CD4-positive, alpha-beta T cell (primary cell): ENCODE measurements at regions not wholly inside any gene's neighbourhood (a gene's known extent, or its start where the extent isn't known, plus 50 kb on each side); places are given as distances from the start of the nearest gene placed in this dataset.

Experiments
- ATAC-seq: fragments of 200-7000 bp; cut with Tn5 transposase; one replicate; pipeline ENCODE4 v1.10.0; 2022; ENCODE audit warnings: mild to moderate bottlenecking; ENCODE audit not compliant: poor library complexity
- CTCF ChIA-PET: fragments of 350-600 bp; sonication (Branson Sonifier 250); formaldehyde crosslinking; loops from one replicate; lab custom pipeline; 2021; ENCODE audit warnings: antibody characterized with exemption, inconsistent platforms; lab: Charles Lee
- POLR2A ChIA-PET: fragments of 350-600 bp; sonication (Branson Sonifier 250); formaldehyde crosslinking; loops from one replicate; lab custom pipeline; 2021; ENCODE audit warnings: antibody characterized with exemption, inconsistent platforms; lab: Charles Lee
- DNase-seq, 14 experiments: peaks; one replicate each; pipeline ENCODE4 v3.0.0-alpha.2; 2013 to 2020; ENCODE audit warnings: mixed read lengths in 2 of 14
- H3K27ac ChIP-seq, 2 donors: one replicate each; pipeline versions ENCODE4 v1.5.1 to v1.7.0; 2013; ENCODE audit warnings: low read length in 2 of 2, low read depth in 1 of 2, mild to moderate bottlenecking in 1 of 2
- H3K27me3 ChIP-seq, 2 experiments: 1 replicate in 1 of 2; 2 replicates in 1 of 2; pipeline versions ENCODE4 v1.6.1 to v1.7.0; 2013; ENCODE audit warnings: low read length in 2 of 2, control low read depth in 1 of 2, mild to moderate bottlenecking in 1 of 2, moderate library complexity in 1 of 2; ENCODE audit not compliant: insufficient read depth in 2 of 2, control insufficient read depth in 1 of 2
- H3K36me3 ChIP-seq: one replicate; pipeline ENCODE4 v1.6.1; 2013; ENCODE audit warnings: low read length, control low read depth; ENCODE audit not compliant: insufficient read depth
- H3K4me1 ChIP-seq: one replicate; pipeline ENCODE4 v1.6.1; 2013; ENCODE audit warnings: low read length, control low read depth; ENCODE audit not compliant: insufficient read depth
- H3K4me3 ChIP-seq: one replicate; pipeline ENCODE4 v1.5.1; 2013; ENCODE audit warnings: mild to moderate bottlenecking, low read length, moderate library complexity
- H3K9me3 ChIP-seq, 2 experiments: 1 replicate in 1 of 2; 2 replicates in 1 of 2; pipeline versions ENCODE4 v1.6.1 to v1.7.0; 2013; ENCODE audit warnings: low read length in 2 of 2, mild to moderate bottlenecking in 2 of 2, control low read depth in 1 of 2, moderate library complexity in 1 of 2; ENCODE audit not compliant: control insufficient read depth in 1 of 2, insufficient read depth in 1 of 2
- H3K27ac Mint-ChIP-seq: one replicate; pipeline ENCODE4 v1.8.0; 2020; ENCODE audit warnings: mixed read lengths
- H3K27me3 Mint-ChIP-seq: one replicate; pipeline ENCODE4 v1.8.0; 2021; ENCODE audit warnings: mixed read lengths
- H3K36me3 Mint-ChIP-seq: one replicate; pipeline ENCODE4 v1.8.0; 2021; ENCODE audit warnings: low read depth, mixed read lengths
- H3K4me1 Mint-ChIP-seq: one replicate; pipeline ENCODE4 v1.8.0; 2021; ENCODE audit warnings: low read depth, mixed read lengths
- H3K4me3 Mint-ChIP-seq: one replicate; pipeline ENCODE4 v1.8.0; 2020; ENCODE audit warnings: mild to moderate bottlenecking, mixed read lengths
- H3K9me3 Mint-ChIP-seq: one replicate; pipeline ENCODE4 v1.8.0; 2020; ENCODE audit warnings: mixed read lengths
- intact Hi-C, 2 experiments: fragments of 100-400 bp; cut with DNase I in 1 of 2; cut with micrococcal nuclease in 1 of 2; formaldehyde crosslinking; loops; one replicate each; pipeline versions ENCODE4 v1.15.1 to v1.9.0; 2023 to 2025; cut with DNase I, micrococcal nuclease
- TF ChIP-seq, protein P1 (sequence below): fragments of 200-600 bp; IDR thresholded peaks from one replicate; pipeline ENCODE4 v1.8.0; 2022; ENCODE audit warnings: antibody characterized with exemption, mild to moderate bottlenecking

DNA sequence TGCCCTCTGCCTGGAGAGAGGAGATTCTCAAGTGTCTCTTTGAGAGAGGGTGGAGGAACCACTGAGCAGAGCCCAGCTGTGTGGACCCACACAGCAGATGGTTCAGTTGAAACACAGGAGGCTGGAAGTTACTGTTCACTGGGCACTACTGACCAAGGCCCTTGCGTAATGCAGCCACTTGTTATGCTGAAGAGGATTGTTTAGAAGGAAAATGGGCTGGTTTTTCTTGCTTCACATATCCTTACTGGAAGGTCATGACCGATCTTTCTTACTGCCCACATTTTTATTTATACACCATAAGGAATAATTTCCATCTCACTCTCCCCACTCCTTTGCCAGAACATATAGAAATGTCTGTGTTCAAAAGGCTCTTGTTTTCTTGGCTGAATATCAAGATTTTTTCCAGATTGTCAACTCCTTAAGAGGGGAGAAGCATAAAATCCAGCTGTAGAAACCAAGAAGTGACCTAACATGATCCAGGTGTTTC lies 375.1 kb upstream of the DDHD1 start:
- ChIA-PET POLR2A (no interaction called here), CTCF (no interaction called here)
- H3K4me3 ChIP-seq, result no peak overlapping the region
- no peak overlapping the region for H3K27ac ChIP-seq
- intact Hi-C loops, result no loop called here
- H3K4me1 Mint-ChIP-seq, result no peaks in the 10 kb centered on the region
- DNase-seq (no peak), ATAC-seq (no peak)
- H3K27me3 Mint-ChIP-seq, result no peaks in the 10 kb centered on the region
- no peak overlapping the region for H3K27ac Mint-ChIP-seq
- TF ChIP-seq, protein P1, sequence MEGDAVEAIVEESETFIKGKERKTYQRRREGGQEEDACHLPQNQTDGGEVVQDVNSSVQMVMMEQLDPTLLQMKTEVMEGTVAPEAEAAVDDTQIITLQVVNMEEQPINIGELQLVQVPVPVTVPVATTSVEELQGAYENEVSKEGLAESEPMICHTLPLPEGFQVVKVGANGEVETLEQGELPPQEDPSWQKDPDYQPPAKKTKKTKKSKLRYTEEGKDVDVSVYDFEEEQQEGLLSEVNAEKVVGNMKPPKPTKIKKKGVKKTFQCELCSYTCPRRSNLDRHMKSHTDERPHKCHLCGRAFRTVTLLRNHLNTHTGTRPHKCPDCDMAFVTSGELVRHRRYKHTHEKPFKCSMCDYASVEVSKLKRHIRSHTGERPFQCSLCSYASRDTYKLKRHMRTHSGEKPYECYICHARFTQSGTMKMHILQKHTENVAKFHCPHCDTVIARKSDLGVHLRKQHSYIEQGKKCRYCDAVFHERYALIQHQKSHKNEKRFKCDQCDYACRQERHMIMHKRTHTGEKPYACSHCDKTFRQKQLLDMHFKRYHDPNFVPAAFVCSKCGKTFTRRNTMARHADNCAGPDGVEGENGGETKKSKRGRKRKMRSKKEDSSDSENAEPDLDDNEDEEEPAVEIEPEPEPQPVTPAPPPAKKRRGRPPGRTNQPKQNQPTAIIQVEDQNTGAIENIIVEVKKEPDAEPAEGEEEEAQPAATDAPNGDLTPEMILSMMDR, result no peak
- H3K36me3 Mint-ChIP-seq, result no peaks in the 10 kb centered on the region
- H3K36me3 ChIP-seq, result no peaks in the 10 kb centered on the region
- no peaks in the 10 kb centered on the region for H3K9me3 Mint-ChIP-seq
- peaks cover 0 to 6% of the 10 kb centered on the region in 2 experiments for H3K9me3 ChIP-seq
- H3K4me1 ChIP-seq, result no peaks in the 10 kb centered on the region
- no peak overlapping the region for H3K4me3 Mint-ChIP-seq
- H3K27me3 ChIP-seq, result no peaks in the 10 kb centered on the region

DNA sequence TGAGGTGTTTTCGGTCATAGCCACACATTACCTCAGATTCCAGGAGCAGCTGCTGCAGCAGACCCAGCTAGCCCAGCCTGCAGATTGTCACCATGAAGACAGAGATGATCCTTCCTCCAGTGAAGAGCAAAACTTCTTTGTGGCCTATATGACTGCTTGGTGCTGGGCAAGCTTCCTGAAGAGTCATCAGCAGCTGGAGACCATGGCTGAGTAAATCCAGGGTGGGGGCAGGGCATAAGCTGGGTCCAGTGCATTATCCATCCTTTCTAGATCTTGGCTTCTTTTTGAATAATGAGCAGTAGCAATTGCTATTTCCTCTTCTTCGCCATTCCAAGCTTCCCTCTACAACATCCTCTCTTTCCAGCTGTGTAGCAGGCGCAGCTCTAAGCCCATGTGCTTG lies 373.1 kb upstream of the DDHD1 start:
- no peak for ATAC-seq
- CTCF ChIA-PET, result no interaction called here
- H3K9me3 Mint-ChIP-seq, result peaks cover 4% of the 10 kb centered on the region
- H3K27me3 ChIP-seq, result no peaks in the 10 kb centered on the region
- H3K36me3 Mint-ChIP-seq, result no peaks in the 10 kb centered on the region
- H3K27me3 Mint-ChIP-seq, result no peaks in the 10 kb centered on the region
- POLR2A ChIA-PET, result no interaction called here
- TF ChIP-seq, protein P1, result no peak
- no peak overlapping the region for H3K27ac Mint-ChIP-seq
- no peak for DNase-seq
- H3K4me1 ChIP-seq, result no peaks in the 10 kb centered on the region
- no peak overlapping the region for H3K4me3 ChIP-seq
- H3K27ac ChIP-seq, result no peak overlapping the region
- peaks cover 4 to 6% of the 10 kb centered on the region in 2 experiments for H3K9me3 ChIP-seq
- H3K4me1 Mint-ChIP-seq, result no peaks in the 10 kb centered on the region
- no peaks in the 10 kb centered on the region for H3K36me3 ChIP-seq
- no peak overlapping the region for H3K4me3 Mint-ChIP-seq
- intact Hi-C loops, result no loop called here

DNA sequence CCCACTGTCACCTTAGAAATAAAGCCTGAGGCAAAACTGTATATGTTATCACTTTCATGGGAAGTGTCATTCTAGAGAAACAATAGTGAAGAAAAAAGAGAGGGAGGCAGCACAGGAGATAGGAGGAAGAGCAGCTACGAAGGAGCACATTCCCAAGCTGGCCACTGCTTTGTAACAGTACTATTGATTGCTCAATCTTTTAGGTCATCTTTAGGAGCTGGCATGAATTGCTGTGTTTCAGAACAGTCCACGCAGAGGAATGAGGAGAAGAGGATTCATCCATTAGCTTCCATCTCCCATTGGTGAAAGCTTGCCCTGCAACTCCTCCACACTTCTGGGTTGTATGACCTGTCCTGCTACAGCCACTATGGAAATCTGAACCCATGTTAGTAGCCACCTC lies 372.5 kb upstream of the DDHD1 start:
- peaks cover 4 to 6% of the 10 kb centered on the region in 2 experiments for H3K9me3 ChIP-seq
- Mint-ChIP-seq H3K36me3 (no peaks in the 10 kb centered on the region), H3K27me3 (no peaks in the 10 kb centered on the region), H3K27ac (no peak overlapping the region), H3K4me1 (no peaks in the 10 kb centered on the region), H3K9me3 (peaks cover 4% of the 10 kb centered on the region), H3K4me3 (no peak overlapping the region)
- H3K4me1 ChIP-seq, result no peaks in the 10 kb centered on the region
- ChIA-PET POLR2A (no interaction called here), CTCF (no interaction called here)
- H3K27ac ChIP-seq, result no peak overlapping the region
- no peak overlapping the region for H3K4me3 ChIP-seq
- no peaks in the 10 kb centered on the region for H3K36me3 ChIP-seq
- H3K27me3 ChIP-seq, result no peaks in the 10 kb centered on the region
- no peak for DNase-seq
- ATAC-seq, result no peak
- TF ChIP-seq, protein P1, result no peak
- intact Hi-C loops, result no loop called here
